Prostate gland (tissue), 2 donors: ENCODE measurements at regions not wholly inside any gene's neighbourhood (a gene's known extent, or its start where the extent isn't known, plus 50 kb on each side); places are given as distances from the start of the nearest gene placed in this dataset.

Source experiments
- CTCF ChIP-seq, 4 experiments: fragments of 200-600 bp in 2 of 4; fragments of 450-650 bp in 2 of 4; sonication (generic) in 2 of 4; IDR thresholded peaks; 1 replicate in 3 of 4; 2 replicates in 1 of 4; pipeline ENCODE4 v1.5.1; 2016 to 2019; ENCODE audit warnings: antibody characterized with exemption in 4 of 4, mild to moderate bottlenecking in 2 of 4, moderate library complexity in 2 of 4
- POLR2A ChIP-seq: fragments of 450-650 bp; IDR thresholded peaks from one replicate; pipeline ENCODE4 v1.6.1; 2016; ENCODE audit warnings: antibody characterized with exemption, mild to moderate bottlenecking
- POLR2AphosphoS5 ChIP-seq: sonication (generic); formaldehyde crosslinking; IDR thresholded peaks from one replicate; pipeline ENCODE4 v1.6.1; 2017; ENCODE audit warnings: antibody characterized with exemption

- TF ChIP-seq POLR2A (no peak), CTCF (IDR thresholded peaks at IDR 0.05) (no peak), POLR2AphosphoS5 (no peak)
These were observed 231.9 kb upstream of the ISX start for GRCh38 chr22:34834059-34834458.
